ENCODE measurements at regions not wholly inside any gene's neighbourhood (a gene's known extent, or its start where the extent isn't known, plus 50 kb on each side); places are given as distances from the start of the nearest gene placed in this dataset.
"Not testable (repeated sequence)": the region's sequence is repeated elsewhere in the genome, so short reads cannot be mapped to it uniquely, and the experiment has no call there.

- H3K9ac ChIP-seq (ENCODE audit: insufficient read depth, low read depth, low read length): no peak overlapping the region
- no peaks in the 10 kb centered on the region for H4K20me1 ChIP-seq (ENCODE audit: insufficient read depth, low read length)
- H3K4me3 ChIP-seq (replicated peaks in 1 of 3; ENCODE audit: insufficient read depth in 1 of 3, low read depth in 2 of 3, low read length in 3 of 3): no peak overlapping the region
- intact Hi-C loops (cut with micrococcal nuclease; ENCODE audit: unreplicated experiment) (loop anchor here (5.0 kb wide), 1 partner anchor 738 kb away; no protein-coding TSS in a partner anchor), in situ Hi-C loops (cut with HindIII; ENCODE audit: extremely low pct_ligation_motif_present, low pct_unique_long_range_greater_than_20kb) (no loop called here)
- H3K27ac ChIP-seq (ENCODE audit: extremely low read length, insufficient read depth, low read length): no peak overlapping the region
- no peak for ATAC-seq
- H3K4me2 ChIP-seq (ENCODE audit: low read depth, low read length): no peak overlapping the region
- H3K36me3 ChIP-seq (replicated peaks in 1 of 2; ENCODE audit: control insufficient read depth in 1 of 2, insufficient read depth in 2 of 2, low read length in 2 of 2): no peaks in the 10 kb centered on the region
- no peaks in the 10 kb centered on the region; the same call in 1 of the 2 replicates for H3K9me3 ChIP-seq (ENCODE audit: low read length)
- no peaks in the 10 kb centered on the region for H3K4me1 ChIP-seq (ENCODE audit: insufficient read depth, low read length)
- TF ChIP-seq STAG1 (CRISPR knock-in tag; IDR thresholded peaks at IDR 0.05) (peak; percentile 4; the same call in 1 of the 2 replicates), ZNF296 (CRISPR knock-in tag; conservative IDR thresholded peaks at IDR 0.05) (no peak), ZBTB25 (CRISPR knock-in tag; IDR thresholded peaks at IDR 0.05) (no peak)
- no peak for DNase-seq (ENCODE audit: low spot score)
- no TSS peak for BruUV-seq (replicated peaks)
- 0% methylated on average over 1 of the region's 1 CpG for WGBS (ENCODE audit: low lambda C conversion rate)
- peaks cover 0 to 3% of the 10 kb centered on the region in 2 experiments; a peak in 1 of 5 replicates for H3K27me3 ChIP-seq (ENCODE audit: control insufficient read depth in 1 of 2, insufficient read depth in 2 of 2, low read length in 2 of 2)
- CTCF ChIA-PET (ENCODE audit: low intra/inter-chr PET ratio, low total read pairs): no interaction called here
- FAIRE-seq: no peak
- H3K79me2 ChIP-seq (ENCODE audit: insufficient read depth, low read length): no peaks in the 10 kb centered on the region
- POLR2A ChIA-PET: no interaction called here
- H2AFZ ChIP-seq (ENCODE audit: low read length): no peak overlapping the region
Measured at GRCh38 chr11:7143908-7144307, 55.1 kb downstream of the RBMXL2 start.

- POLR2A ChIA-PET: not testable (repeated sequence)
Measured at GRCh38 chr11:7150104-7150503, 61.3 kb downstream of the RBMXL2 start.

More at GRCh38 chr11:7150104-7150503, 61.3 kb downstream of the RBMXL2 start:
- H4K20me1 ChIP-seq (ENCODE audit: insufficient read depth, low read length); H3K4me3 ChIP-seq (replicated peaks in 1 of 3; ENCODE audit: insufficient read depth in 1 of 3, low read depth in 2 of 3, low read length in 3 of 3); CTCF ChIA-PET (ENCODE audit: low intra/inter-chr PET ratio, low total read pairs); ATAC-seq; intact Hi-C loops (cut with micrococcal nuclease; ENCODE audit: unreplicated experiment); H3K4me1 ChIP-seq (ENCODE audit: insufficient read depth, low read length); FAIRE-seq; in situ Hi-C loops (cut with HindIII; ENCODE audit: extremely low pct_ligation_motif_present, low pct_unique_long_range_greater_than_20kb); BruUV-seq (replicated peaks); H3K9me3 ChIP-seq (ENCODE audit: low read length); H3K79me2 ChIP-seq (ENCODE audit: insufficient read depth, low read length); H2AFZ ChIP-seq (ENCODE audit: low read length); H3K9ac ChIP-seq (ENCODE audit: insufficient read depth, low read depth, low read length); H3K36me3 ChIP-seq (replicated peaks in 1 of 2; ENCODE audit: control insufficient read depth in 1 of 2, insufficient read depth in 2 of 2, low read length in 2 of 2); DNase-seq (ENCODE audit: low spot score); H3K4me2 ChIP-seq (ENCODE audit: low read depth, low read length); H3K27ac ChIP-seq (ENCODE audit: extremely low read length, insufficient read depth, low read length); H3K27me3 ChIP-seq (ENCODE audit: control insufficient read depth in 1 of 2, insufficient read depth in 2 of 2, low read length in 2 of 2): not testable (repeated sequence)
- 40% methylated on average over 4 of the region's 4 CpGs for WGBS (ENCODE audit: low lambda C conversion rate)
